ENCODE measurements at regions not wholly inside any gene's neighbourhood (a gene's known extent, or its start where the extent isn't known, plus 50 kb on each side); places are given as distances from the start of the nearest gene placed in this dataset.
"Not testable (repeated sequence)": the region's sequence is repeated elsewhere in the genome, so short reads cannot be mapped to it uniquely, and the experiment has no call there.

DNA sequence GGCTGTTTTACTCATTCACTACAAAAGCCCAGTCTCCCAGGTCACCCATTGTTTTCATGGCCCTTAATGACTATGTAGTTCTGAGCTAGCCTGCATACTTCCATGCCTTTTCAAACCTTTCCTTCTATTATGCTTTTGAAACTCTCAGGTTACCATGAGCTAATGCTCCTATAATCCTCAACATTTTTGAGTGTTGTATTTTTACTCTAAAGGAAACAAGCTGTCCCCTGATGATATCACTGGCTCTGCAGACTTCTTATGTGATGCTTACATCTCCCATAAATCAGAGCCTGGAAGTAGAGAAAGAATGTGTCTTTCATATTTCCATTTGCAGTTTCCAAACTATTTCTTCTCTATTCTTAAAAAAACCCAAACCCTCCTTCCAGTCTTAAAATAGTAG, 159.0 kb upstream of the RAG2 start:
- Mint-ChIP-seq H3K27me3 (peaks cover 10% of the 10 kb centered on the region), H3K36me3 (ENCODE audit: low read depth) (no peaks in the 10 kb centered on the region), H3K27ac (no peak overlapping the region), H3K9me3 (peaks cover 3% of the 10 kb centered on the region), H3K4me1 (no peaks in the 10 kb centered on the region), H3K4me3 (no peak overlapping the region)
- DNase-seq: no peak
- ChIA-PET CTCF (no interaction called here), POLR2A (no interaction called here)

DNA sequence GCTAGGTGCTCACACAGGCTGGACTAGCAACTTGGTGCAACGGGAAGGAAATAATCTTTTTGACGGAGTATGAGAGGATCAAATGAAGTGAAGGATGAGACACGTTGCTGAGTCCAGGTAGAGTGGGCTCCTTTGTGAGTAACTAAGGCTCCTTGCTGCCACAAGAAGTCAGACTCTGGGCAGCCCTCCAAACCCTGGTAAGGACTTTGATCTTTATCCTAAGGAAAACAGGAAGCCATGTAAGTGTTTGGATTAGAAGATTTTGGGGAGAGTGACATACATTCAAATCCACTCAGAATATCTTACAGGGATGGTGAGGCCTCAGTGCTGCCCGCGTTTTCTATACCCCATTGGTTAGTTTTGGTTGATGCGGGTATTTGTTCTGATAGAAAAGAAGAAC, 155.9 kb upstream of the RAG2 start:
- no peak overlapping the region for H3K4me3 Mint-ChIP-seq
- no peaks in the 10 kb centered on the region for H3K4me1 Mint-ChIP-seq
- DNase-seq: no peak
- H3K36me3 Mint-ChIP-seq (ENCODE audit: low read depth): no peaks in the 10 kb centered on the region
- H3K27me3 Mint-ChIP-seq: peaks cover 13% of the 10 kb centered on the region
- no peaks in the 10 kb centered on the region for H3K9me3 Mint-ChIP-seq
- ChIA-PET CTCF (no interaction called here), POLR2A (no interaction called here)
- no peak overlapping the region for H3K27ac Mint-ChIP-seq

DNA sequence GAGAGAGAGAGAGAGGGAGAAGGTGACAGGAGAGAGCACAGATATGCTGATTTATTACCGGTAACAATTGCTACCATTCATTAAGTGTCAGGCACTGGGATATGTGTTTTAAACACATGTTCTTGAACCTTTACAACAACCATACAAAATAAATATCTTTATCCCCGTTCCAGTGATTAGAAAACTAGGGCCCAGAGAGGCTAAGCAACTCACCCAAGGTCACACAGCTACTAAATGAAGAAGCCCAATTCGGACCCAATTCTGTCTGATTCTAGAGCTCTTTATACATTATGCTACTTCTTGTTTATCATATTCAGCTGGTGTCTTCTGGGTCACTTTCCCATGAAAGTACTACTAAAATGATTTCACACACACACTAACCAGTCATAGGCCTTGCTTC, 154.0 kb upstream of the RAG2 start:
- Mint-ChIP-seq H3K36me3 (ENCODE audit: low read depth) (no peaks in the 10 kb centered on the region), H3K9me3 (no peaks in the 10 kb centered on the region), H3K27me3 (peaks cover 15% of the 10 kb centered on the region), H3K27ac (no peak overlapping the region), H3K4me3 (no peak overlapping the region), H3K4me1 (no peaks in the 10 kb centered on the region)
- DNase-seq: no peak
- ChIA-PET CTCF (interaction anchor here (1.1 kb wide), 1 partner anchor 15 kb away, joined by 3 read pairs; no protein-coding TSS in a partner anchor), POLR2A (no interaction called here)

DNA sequence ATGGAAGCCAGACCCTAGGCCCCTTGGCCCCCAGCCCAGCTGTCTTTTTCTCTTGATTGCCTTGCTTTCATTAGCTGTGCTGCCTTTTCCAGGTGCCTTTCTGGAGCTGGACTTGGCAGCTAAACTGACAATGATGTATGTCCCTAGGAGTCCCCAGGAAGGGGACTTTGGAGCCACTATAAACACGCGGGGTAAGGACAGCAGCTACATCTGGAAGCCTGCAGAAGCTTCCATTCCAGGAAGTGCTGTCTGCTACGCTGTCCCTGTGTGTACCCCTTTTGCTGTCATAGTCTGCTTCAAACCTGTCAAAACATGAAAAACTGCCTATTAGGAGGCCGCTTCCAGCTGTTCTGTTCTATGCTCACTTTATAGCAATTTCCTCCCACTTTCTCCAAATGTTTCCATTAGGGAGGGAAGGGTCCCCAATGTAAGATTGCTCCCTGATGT, 153.3 kb upstream of the RAG2 start:
- peaks cover 15% of the 10 kb centered on the region for H3K27me3 Mint-ChIP-seq
- no peak for DNase-seq
- H3K9me3 Mint-ChIP-seq: no peaks in the 10 kb centered on the region
- no peaks in the 10 kb centered on the region for H3K4me1 Mint-ChIP-seq
- ChIA-PET POLR2A (no interaction called here), CTCF (interaction anchor here (0.9 to 1.1 kb wide), 2 partner anchors 14 to 186 kb away, joined by 3 read pairs; no protein-coding TSS in a partner anchor)
- no peak overlapping the region for H3K4me3 Mint-ChIP-seq
- no peak overlapping the region for H3K27ac Mint-ChIP-seq
- no peaks in the 10 kb centered on the region for H3K36me3 Mint-ChIP-seq (ENCODE audit: low read depth)

DNA sequence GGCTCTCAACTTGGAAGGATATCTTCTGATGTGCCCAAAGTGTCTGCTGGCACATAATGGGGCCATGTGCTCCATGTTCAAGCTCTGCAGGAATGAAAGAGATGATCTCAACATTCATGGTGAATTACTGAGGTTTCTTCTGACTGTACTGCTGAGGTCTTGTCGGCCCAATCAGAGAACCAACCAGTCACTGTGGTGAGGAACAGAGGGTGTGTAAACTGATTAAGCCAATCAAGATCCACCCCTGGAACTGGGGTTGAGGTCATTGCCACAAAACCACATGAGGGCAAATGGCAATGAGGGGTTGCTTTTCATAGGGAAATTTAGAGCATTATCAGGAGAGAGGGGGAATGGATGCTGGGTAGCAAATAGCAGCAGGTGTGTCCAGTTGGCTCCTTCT, 152.3 kb upstream of the RAG2 start:
- DNase-seq: no peak
- H3K9me3 Mint-ChIP-seq: no peaks in the 10 kb centered on the region
- no peak overlapping the region for H3K27ac Mint-ChIP-seq
- no peak overlapping the region for H3K4me3 Mint-ChIP-seq
- CTCF ChIA-PET: no interaction called here
- peaks cover 12% of the 10 kb centered on the region for H3K27me3 Mint-ChIP-seq
- H3K36me3 Mint-ChIP-seq (ENCODE audit: low read depth): no peaks in the 10 kb centered on the region
- POLR2A ChIA-PET: no interaction called here
- no peaks in the 10 kb centered on the region for H3K4me1 Mint-ChIP-seq

DNA sequence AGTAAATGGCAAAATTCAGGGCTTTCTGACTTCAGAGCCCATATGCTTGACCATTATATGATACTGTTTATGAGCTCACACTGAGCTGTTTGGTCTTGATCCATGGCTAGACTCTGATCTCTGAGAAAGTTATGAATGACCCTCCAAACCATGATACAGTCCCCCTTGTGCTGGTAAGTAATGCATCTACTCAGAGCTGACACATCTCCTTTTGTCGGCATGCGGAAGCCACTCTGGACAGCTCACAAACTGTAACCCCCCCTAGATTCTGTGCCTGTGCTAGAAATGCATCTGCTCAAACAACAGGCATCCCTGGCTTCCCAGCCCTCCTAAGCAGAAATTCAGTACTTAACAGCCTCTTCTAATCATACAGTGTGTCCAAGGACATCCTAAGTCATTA, 150.8 kb upstream of the RAG2 start:
- CTCF ChIA-PET: interaction anchor here (0.8 to 1.5 kb wide), 4 partner anchors 10 to 184 kb away, joined by 3 to 4 read pairs (median 3); no protein-coding TSS in a partner anchor
- no peak overlapping the region for H3K4me3 Mint-ChIP-seq

DNA sequence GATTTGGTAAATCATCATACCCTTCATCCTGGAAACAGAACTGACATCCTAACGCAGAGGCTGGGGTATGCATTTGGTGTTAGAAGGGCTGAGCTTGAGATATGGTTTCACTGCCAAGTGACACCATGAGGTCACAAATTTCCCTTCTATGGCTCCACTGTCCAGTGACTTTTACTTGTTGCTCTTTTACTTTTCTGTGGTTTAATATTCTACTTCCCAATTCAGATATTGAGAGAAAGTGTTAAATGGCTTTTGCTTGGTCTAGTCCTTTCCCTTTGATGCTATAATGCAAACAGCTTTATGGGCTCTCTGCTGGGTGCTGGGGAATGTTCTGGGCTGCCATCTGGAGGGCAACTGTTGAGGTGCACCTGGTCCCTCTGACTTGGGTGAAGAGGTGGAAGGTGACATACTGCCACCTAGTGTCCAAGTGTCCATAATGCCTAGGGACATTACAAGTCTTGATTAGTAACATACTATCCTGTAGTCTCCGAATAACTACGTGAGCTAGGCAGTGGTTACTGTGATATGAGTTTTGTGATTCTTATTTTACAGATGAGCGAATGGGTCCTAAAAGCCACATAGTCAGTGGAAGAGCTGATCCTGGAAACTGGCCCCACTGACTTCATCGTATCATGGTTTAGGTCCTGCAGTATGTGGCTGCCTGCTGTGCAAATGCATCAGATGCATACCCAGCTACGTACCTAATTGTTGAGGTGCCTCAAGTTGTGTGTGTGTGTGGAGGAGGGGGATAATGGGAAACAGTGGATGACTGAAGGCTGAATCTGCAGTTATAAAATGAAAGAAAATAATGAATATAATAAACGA, 149.1 kb upstream of the RAG2 start:
- H3K36me3 Mint-ChIP-seq (ENCODE audit: low read depth): no peaks in the 10 kb centered on the region
- CTCF ChIA-PET: interaction anchor here (0.6 to 1.8 kb wide), 17 partner anchors 9 to 454 kb away, joined by 3 to 8 read pairs (median 4); no protein-coding TSS in a partner anchor
- no peak overlapping the region for H3K4me3 Mint-ChIP-seq
- no peaks in the 10 kb centered on the region for H3K4me1 Mint-ChIP-seq
- POLR2A ChIA-PET: interaction anchor here (0.7 kb wide), 1 partner anchor 183 kb away, joined by 3 read pairs; no protein-coding TSS in a partner anchor
- H3K27ac Mint-ChIP-seq: no peak overlapping the region
- no peaks in the 10 kb centered on the region for H3K9me3 Mint-ChIP-seq
- peak; percentile 91 for DNase-seq
- peaks cover 26% of the 10 kb centered on the region for H3K27me3 Mint-ChIP-seq

More for the DNA sequence above, 150.8 kb upstream of the RAG2 start:
- H3K9me3 Mint-ChIP-seq: no peaks in the 10 kb centered on the region
- H3K27me3 Mint-ChIP-seq: peaks cover 22% of the 10 kb centered on the region
- POLR2A ChIA-PET: no interaction called here
- no peak for DNase-seq
- no peaks in the 10 kb centered on the region for H3K4me1 Mint-ChIP-seq
- no peaks in the 10 kb centered on the region for H3K36me3 Mint-ChIP-seq (ENCODE audit: low read depth)
- H3K27ac Mint-ChIP-seq: no peak overlapping the region

DNA sequence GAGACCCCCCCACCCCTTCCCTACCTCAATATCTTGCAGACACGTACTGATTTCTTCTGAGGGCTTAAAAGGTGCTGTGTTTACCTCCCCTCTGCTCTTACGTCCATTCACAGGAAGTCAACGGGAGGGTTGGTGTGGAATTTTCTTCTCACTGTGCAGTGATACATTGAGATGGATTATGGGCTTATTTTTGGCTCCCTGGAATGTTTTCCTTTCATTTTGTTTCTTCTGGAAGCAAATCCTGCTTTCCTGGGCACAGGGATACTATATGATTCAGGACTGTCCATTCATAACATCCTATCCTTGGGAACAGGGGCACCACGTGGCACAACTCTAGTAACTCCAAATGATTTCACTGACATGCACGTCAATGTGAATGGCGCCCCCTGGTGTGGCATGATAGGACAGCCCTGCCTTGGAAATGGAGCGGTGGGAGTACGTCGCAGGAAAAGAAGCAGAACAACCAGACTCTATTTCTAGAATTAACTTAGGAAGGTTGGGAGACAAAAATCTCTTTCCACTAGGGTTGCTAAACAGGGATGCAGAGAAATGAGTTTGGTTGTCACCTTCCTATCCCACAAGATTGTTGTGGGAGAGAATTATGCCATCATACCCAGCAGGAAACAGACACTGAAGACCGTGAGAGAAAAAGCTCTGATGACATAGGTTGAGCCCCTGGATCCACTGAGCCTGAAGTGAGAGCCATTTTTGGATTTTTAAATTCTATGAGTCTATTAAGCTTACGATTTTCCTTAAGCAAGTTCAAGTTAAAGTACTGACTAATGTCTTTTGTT, 146.5 kb upstream of the RAG2 start:
- Mint-ChIP-seq H3K27ac (no peak overlapping the region), H3K4me1 (no peaks in the 10 kb centered on the region), H3K4me3 (no peak overlapping the region), H3K36me3 (ENCODE audit: low read depth) (no peaks in the 10 kb centered on the region), H3K27me3 (peaks cover 36% of the 10 kb centered on the region), H3K9me3 (no peaks in the 10 kb centered on the region)
- ChIA-PET CTCF (no interaction called here), POLR2A (no interaction called here)
- DNase-seq: peak; percentile 69

DNA sequence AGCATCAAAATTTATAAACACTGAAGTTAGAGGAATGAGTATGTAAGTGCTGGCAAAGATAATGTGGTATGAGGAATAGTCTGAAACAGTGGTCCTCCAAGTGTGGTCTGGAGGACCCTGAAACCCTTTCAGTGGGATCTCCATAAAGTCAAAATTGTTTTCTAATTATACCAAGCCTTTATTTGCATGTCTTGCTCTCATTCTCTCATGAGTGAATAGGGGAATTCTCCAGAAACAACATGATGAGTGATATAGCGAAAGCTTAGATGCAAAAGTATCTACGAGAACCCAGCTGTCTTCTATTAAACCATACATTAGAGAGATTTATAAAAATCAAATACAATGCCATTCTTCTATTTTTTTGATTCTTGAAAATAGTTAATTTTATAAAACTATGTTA, 145.0 kb upstream of the RAG2 start:
- no peak overlapping the region for H3K27ac Mint-ChIP-seq
- H3K9me3 Mint-ChIP-seq: no peaks in the 10 kb centered on the region
- H3K4me1 Mint-ChIP-seq: no peaks in the 10 kb centered on the region
- no peak for DNase-seq
- ChIA-PET POLR2A (no interaction called here), CTCF (no interaction called here)
- peaks cover 40% of the 10 kb centered on the region for H3K27me3 Mint-ChIP-seq
- H3K36me3 Mint-ChIP-seq (ENCODE audit: low read depth): no peaks in the 10 kb centered on the region
- no peak overlapping the region for H3K4me3 Mint-ChIP-seq

DNA sequence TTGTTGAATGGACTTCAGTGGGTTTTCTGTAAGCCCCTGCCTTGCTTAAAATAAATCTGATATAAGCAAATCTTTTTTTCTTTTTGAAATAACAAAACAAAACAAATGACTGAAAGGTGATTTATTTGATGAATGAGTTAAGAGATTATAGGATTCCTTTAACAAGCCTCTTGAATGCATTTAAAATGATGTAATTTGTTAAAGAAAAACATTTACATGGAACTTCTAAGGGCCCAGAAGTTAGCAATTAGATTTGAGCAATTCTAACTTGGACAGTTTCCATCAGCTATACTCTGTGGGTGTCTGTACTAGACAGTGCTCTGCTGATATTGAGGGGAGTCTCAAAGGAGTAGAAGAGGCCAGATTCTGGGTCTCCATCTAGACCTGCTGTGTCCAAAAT, 143.5 kb upstream of the RAG2 start:
- peaks cover 45% of the 10 kb centered on the region for H3K27me3 Mint-ChIP-seq
- H3K9me3 Mint-ChIP-seq: no peaks in the 10 kb centered on the region
- H3K27ac Mint-ChIP-seq: no peak overlapping the region
- no peaks in the 10 kb centered on the region for H3K36me3 Mint-ChIP-seq (ENCODE audit: low read depth)
- no peaks in the 10 kb centered on the region for H3K4me1 Mint-ChIP-seq
- no peak overlapping the region for H3K4me3 Mint-ChIP-seq
- DNase-seq: no peak
- POLR2A ChIA-PET: no interaction called here
- CTCF ChIA-PET: no interaction called here

DNA sequence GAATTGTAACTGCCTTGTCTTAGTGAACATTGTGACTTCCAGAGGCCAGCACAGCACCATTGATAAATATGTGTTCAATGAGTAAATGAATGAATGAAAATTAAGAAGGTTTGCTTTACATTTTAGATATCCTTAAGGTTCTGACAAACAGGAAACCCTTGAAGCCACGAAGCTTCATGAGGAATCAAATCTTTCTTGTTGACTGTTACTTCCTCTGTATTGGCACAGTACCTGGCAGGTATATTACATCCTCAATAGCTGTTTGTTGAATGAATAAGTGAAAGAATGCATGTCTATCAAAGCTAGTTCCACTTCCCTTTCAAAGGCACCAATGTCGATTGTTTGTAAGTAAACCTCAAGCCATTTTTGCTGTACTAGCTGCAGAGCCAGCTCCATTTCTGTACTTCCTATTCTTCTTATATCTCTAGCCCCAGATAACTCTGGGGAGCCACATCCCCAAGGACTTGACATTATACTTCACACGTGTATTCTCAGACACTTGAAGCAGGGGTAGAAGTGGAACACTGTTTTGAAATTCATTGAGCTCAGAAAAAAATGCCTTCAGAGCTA, 140.3 kb upstream of the RAG2 start:
- no peak for DNase-seq
- Mint-ChIP-seq H3K4me3 (no peak overlapping the region), H3K9me3 (no peaks in the 10 kb centered on the region), H3K27me3 (peaks cover 40% of the 10 kb centered on the region), H3K36me3 (ENCODE audit: low read depth) (no peaks in the 10 kb centered on the region), H3K27ac (no peak overlapping the region), H3K4me1 (no peaks in the 10 kb centered on the region)
- ChIA-PET POLR2A (no interaction called here), CTCF (interaction anchor here (1.4 to 2.5 kb wide), 2 partner anchors 9 to 11 kb away, joined by 4 to 8 read pairs; no protein-coding TSS in a partner anchor)

DNA sequence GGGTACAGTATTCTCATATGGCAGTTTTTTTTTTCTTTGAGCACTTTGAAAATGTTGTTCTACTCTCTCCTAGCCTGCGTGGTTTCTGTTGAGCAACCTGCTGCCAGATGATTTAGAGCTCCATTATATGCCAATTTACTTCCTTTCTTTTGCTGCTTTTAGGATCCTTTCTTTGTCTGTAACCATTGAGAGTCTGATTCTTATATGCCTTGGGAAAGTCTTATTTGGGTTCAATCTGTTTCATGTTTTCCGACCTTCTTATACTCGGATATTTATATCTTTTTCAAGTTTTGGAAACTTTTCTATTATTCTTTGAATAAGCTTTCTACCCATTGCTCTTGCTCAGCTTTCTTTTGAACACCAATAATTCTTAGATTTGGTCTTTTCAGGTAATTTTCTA, 138.1 kb upstream of the RAG2 start:
- H3K4me3 Mint-ChIP-seq: no peak overlapping the region
- no peak overlapping the region for H3K27ac Mint-ChIP-seq
- no peaks in the 10 kb centered on the region for H3K9me3 Mint-ChIP-seq
- H3K36me3 Mint-ChIP-seq (ENCODE audit: low read depth): no peaks in the 10 kb centered on the region
- CTCF ChIA-PET: interaction anchor here (1.4 kb wide), 1 partner anchor 11 kb away, joined by 6 read pairs; no protein-coding TSS in a partner anchor
- peaks cover 43% of the 10 kb centered on the region for H3K27me3 Mint-ChIP-seq
- no peaks in the 10 kb centered on the region for H3K4me1 Mint-ChIP-seq
- POLR2A ChIA-PET: no interaction called here
- DNase-seq: no peak

DNA sequence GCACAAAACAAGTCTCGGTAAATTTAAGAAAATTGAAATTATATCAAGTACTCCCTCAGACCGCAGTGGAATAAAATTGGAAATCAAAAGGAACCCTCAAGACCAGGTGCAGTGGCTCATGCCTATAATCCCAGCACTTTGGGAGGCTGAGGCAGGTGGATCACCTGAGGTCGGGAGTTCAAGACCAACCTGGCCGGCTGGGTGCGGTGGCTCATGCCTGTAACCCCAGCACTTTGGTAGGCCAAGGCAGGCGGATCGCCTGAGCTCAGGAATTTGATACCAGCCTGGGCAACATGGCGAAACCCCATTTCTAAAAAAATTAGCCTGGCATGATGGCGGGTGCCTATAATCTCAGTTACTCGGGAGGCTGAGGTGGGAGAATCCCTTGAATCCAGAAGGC, 135.7 kb upstream of the RAG2 start:
- CTCF ChIA-PET; H3K4me1 Mint-ChIP-seq; H3K9me3 Mint-ChIP-seq; H3K36me3 Mint-ChIP-seq (ENCODE audit: low read depth); H3K27ac Mint-ChIP-seq; POLR2A ChIA-PET; DNase-seq; H3K4me3 Mint-ChIP-seq: not testable (repeated sequence)
- peaks cover 27% of the 10 kb centered on the region for H3K27me3 Mint-ChIP-seq
